TTC549 (cell line): ENCODE measurements at regions not wholly inside any gene's neighbourhood (a gene's known extent, or its start where the extent isn't known, plus 50 kb on each side); places are given as distances from the start of the nearest gene placed in this dataset.
"Not testable (repeated sequence)": the region's sequence is repeated elsewhere in the genome, so short reads cannot be mapped to it uniquely, and the experiment has no call there.

Experiments used
- FAIRE-seq: peaks from 2 replicates; lab custom pipeline; 2012; peaks lifted over from hg19 to GRCh38; lab: Jason Lieb, UNC

DNA sequence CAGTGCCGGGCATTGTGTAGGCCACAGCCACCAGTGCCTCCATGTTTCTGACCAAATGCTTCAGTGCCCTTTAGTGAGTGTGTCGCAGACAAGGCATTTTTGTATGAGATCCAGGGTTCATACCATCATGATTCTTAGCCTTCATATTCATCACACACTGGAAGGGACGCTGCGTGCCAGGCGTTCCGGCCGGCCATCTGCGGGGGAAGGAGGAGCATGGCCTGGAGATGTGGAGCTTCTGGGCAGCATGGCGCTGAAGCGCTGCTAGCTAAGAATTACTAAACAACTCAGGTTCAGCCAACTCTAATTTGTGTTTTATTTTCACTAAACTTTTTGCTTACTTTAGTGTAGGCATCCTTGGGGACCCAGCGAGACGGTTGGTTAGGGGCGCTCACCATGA lies 111.4 kb upstream of the EXOC2 start:
- FAIRE-seq = no peak

DNA sequence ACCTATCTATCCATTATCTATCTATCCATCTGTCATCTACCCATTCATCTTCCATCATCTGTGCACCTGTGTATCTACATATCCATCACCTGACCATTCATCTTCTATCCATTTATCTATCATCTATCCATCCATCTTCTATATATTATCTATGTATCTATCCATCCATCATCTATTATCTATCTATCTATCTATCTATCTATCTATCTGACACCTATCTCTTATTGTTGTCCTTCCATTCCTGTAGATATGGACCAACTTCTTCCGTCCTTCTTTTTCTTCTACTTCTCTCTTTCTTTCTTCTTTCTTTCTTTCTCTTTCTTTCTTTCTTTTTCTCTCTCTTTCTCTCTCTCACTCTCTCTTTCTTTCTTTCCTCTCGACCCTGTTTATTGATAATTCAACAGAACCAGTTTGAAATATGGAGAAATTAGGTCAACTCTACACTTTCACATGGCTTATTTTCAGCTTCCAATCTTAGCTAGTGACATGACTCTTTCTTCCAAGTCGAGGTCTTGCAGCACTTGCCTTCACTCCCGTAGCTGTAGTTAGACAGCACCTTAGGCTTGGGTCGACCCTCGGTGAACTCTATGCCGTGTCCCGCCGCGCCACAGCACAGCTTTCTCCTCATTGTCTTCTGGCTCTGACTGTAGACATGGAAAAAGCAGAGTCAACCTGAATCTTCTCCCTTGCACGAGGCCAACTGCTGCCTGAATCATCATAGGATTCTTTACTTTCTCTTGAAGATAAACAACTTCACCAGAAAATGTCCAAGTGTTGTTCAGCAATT lies 110.4 kb upstream of the EXOC2 start:
- FAIRE-seq = no peak

GRCh38 chr6:802701-803100 lies 109.8 kb upstream of the EXOC2 start:
- no peak for FAIRE-seq

DNA sequence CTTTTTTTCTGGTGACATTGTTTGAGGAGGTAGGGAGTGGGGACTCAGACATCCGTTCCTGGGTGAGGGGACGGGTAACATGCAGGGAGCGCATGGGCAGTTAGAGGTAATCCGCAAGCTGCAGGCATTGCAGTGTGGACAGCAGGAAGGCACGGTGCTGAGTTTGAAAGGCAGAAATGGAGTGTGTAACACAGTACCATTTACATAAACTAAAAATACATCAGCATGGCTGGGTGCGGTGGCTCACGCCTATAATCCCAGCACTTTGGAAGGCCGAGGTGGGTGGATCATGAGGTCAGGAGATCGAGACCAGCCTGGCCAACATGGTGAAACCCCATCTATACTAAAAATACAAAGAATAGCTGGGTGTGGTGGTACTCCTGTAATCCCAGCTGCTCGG lies 109.3 kb upstream of the EXOC2 start:
- FAIRE-seq = not testable (repeated sequence)

DNA sequence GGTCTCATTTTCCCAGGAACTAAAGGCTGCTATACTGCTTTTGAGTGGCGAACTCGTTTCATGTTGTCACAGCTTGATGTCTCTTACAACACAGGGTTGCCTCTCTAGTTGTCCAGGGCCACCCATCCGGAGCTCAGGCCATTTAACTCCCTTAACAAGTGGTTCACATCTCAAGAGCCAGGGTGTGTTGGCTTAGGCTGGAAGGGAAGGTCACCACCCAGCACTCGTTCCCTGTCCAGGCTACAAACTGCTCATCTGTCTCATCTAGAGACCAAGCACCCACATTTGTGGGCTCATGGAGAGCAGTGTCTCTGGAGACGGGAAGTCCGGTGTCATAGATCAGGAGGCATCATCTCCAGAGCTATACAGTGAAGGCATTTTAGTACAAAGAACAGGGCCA lies 106.8 kb upstream of the EXOC2 start:
- no peak for FAIRE-seq

GRCh38 chr6:797479-798077 lies 104.6 kb upstream of the EXOC2 start:
- FAIRE-seq = peak; percentile 82

DNA sequence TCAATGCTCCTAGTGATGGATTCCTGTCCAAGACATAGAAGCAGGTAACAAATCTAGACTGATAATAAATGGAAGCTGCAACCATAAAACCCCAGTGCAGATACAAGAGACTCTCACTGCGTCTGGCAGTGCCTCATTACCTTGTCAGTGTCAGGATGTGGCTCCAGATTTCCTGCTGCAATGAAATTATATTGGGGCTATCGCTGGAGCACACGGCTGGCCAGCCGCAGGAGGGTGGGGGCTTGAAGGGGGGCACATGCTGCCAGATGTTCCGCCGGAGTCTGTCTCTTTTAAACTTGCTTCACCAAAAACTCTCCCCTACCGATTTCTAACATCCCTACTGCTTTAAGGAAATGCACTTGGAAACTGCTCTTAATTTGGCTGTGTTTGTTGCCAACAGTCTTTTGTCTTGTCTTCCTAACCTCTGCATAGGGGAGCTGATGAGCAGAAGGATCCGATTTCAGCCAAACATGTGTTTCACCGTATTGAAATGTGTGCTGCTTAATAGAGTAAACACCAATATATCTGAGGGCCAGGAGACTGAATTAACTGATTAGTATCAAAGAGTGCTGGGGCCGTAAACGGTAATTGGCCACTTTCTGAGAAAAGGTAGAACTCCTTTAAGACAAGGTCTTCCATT lies 102.2 kb upstream of the EXOC2 start:
- no peak for FAIRE-seq

- no peak for FAIRE-seq
Measured at GRCh38 chr6:793261-793660, 100.3 kb upstream of the EXOC2 start.

GRCh38 chr6:792662-793061 lies 99.7 kb upstream of the EXOC2 start:
- no peak for FAIRE-seq

GRCh38 chr6:788058-788457 lies 95.1 kb upstream of the EXOC2 start:
- no peak for FAIRE-seq

GRCh38 chr6:786946-787763 lies 94.2 kb upstream of the EXOC2 start:
- no peak for FAIRE-seq

GRCh38 chr6:783966-784735 lies 91.2 kb upstream of the EXOC2 start:
- FAIRE-seq = no peak

GRCh38 chr6:782141-782540 lies 89.2 kb upstream of the EXOC2 start:
- FAIRE-seq = no peak

- FAIRE-seq = no peak
Measured at GRCh38 chr6:781350-781961, 88.5 kb upstream of the EXOC2 start.

DNA sequence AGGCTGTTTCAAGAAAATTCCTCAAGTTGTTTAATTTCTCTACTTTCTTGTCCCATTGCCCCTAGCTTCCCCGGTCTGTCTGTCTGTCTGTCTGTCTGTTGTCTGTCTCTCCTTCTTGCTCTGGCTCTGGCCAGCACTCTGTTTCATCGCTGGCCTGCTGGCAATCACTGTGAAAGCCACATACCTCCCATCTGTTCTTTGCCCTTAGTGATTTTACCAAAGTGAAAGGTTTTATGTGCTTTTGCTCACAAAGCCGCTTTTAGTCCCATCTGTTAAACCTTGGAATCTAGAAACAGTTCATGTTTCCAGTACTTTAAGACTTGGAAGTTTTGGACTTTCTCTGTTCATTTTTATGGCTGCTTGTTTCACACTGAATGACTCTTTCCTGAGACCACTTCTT lies 87.8 kb upstream of the EXOC2 start:
- no peak for FAIRE-seq

GRCh38 chr6:776951-777350 lies 84.0 kb upstream of the EXOC2 start:
- no peak for FAIRE-seq

GRCh38 chr6:776528-776931 lies 83.6 kb upstream of the EXOC2 start:
- FAIRE-seq = no peak

DNA sequence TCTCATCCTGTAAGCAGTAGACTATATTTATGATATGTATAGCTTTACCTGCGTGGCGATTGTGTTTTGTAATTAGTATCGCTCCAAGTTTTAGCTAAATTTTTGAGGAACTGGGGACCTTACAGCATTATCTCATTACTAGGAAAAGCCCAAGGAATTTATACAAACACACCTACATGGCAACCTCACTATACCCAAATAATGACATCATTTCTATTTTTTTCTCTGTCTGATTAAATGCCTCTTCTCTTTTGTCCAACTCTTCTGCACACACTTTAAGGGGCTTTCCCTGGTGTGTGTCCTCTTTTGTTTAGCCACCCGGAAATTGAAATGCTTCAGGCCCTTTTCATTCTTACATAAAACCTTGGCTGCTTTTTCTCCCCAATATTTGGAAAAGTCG lies 82.9 kb upstream of the EXOC2 start:
- FAIRE-seq = no peak

DNA sequence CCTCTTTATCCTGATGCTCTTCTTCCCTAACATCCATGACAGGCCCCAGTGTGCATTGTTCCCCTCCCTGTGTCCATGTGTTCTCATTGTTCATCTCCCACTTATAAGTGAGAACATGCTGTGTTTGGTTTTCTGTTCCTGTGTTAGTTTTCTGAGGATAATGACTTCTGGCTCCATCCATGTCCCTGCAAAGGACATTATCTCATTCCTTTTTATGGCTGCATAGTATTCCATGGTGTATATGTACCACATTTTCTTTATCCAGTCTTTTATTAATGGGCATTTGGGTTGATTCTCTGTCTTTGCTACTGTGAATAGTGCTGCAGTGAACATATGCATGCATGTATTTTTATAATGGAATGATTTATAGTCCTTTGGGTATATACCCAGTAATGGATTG lies 78.7 kb upstream of the EXOC2 start:
- not testable (repeated sequence) for FAIRE-seq

- FAIRE-seq = no peak
Measured at GRCh38 chr6:767755-768512, 75.0 kb upstream of the EXOC2 start.

DNA sequence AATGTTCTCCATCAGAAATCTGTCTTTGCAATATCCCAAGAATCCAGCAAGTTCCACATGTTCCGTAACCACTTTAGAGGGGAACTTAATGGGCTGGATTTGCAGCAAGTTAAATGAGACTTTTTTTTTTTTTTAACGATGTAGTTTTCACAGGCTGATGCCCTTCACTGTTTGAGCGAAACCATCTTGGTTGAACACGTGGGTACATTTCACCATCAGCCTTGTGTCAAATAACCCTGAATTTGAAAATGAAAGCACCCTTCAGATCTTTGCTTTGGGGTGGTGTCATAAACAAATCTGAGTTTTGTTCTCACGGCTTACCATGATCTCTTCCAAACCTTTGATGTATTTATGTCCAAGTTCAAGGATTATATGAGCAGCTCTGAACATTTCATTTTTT lies 73.7 kb upstream of the EXOC2 start:
- FAIRE-seq = no peak
